ENCODE measurements at regions not wholly inside any gene's neighbourhood (a gene's known extent, or its start where the extent isn't known, plus 50 kb on each side); places are given as distances from the start of the nearest gene placed in this dataset.

GRCh38 chr2:7824211-7824610, 857.6 kb upstream of the ID2 start:
- TF ChIP-seq REST (IDR thresholded peaks at IDR 0.05; ENCODE audit: borderline replicate concordance) = no peak
- no peak for TF ChIP-seq REST (CRISPR knock-in tag; IDR thresholded peaks at IDR 0.05; ENCODE audit: low read depth)
- no peak for TF ChIP-seq POU5F1 (IDR thresholded peaks at IDR 0.05; ENCODE audit: borderline replicate concordance, low read depth, low read length, partially characterized antibody)
- TF ChIP-seq ZBTB26 (CRISPR knock-in tag; IDR thresholded peaks at IDR 0.05) = no peak
- no peak for TF ChIP-seq MCM5 (IDR thresholded peaks at IDR 0.05; ENCODE audit: low read depth)
- no peak for TF ChIP-seq BHLHE40 (IDR thresholded peaks at IDR 0.05; ENCODE audit: low read length)
- no peak for TF ChIP-seq PCBP1 (IDR thresholded peaks at IDR 0.05; ENCODE audit: low read depth, low read length, poor library complexity, severe bottlenecking)
- no peak for TF ChIP-seq EP300 (IDR thresholded peaks at IDR 0.05; ENCODE audit: low read length)
- no peak for TF ChIP-seq CTCF (IDR thresholded peaks at IDR 0.05 in 2 of 3, conservative IDR thresholded peaks at IDR 0.05 in 1 of 3; ENCODE audit: insufficient read depth in 2 of 3, low read depth in 1 of 3, low read length in 3 of 3)

All from K562 (cell line).